ENCODE measurements at regions not wholly inside any gene's neighbourhood (a gene's known extent, or its start where the extent isn't known, plus 50 kb on each side); places are given as distances from the start of the nearest gene placed in this dataset.
"Not testable (repeated sequence)": the region's sequence is repeated elsewhere in the genome, so short reads cannot be mapped to it uniquely, and the experiment has no call there.

GRCh38 chr7:69388452-69389137 is 209.7 kb upstream of the AUTS2 start:
- Histone ChIP-seq H3K27me3 (no peaks in the 10 kb centered on the region), H3K9me3 (no peaks in the 10 kb centered on the region), H3K27ac (no peak overlapping the region), H3K36me3 (no peaks in the 10 kb centered on the region), H3K4me1 (no peaks in the 10 kb centered on the region), H3K4me3 (no peak overlapping the region)
- ATAC-seq (no peak), DNase-seq (no peak)
- intact Hi-C loops (cut with DNase I): no loop called here
- TF ChIP-seq CTCF (IDR thresholded peaks at IDR 0.05) (no peak), POLR2A (IDR thresholded peaks at IDR 0.05) (no peak)
- WGBS (ENCODE audit: insufficient coverage, low coverage, low lambda C conversion rate, missing lambda C conversion rate): 88% methylated on average over 8 of the region's 8 CpGs

DNA sequence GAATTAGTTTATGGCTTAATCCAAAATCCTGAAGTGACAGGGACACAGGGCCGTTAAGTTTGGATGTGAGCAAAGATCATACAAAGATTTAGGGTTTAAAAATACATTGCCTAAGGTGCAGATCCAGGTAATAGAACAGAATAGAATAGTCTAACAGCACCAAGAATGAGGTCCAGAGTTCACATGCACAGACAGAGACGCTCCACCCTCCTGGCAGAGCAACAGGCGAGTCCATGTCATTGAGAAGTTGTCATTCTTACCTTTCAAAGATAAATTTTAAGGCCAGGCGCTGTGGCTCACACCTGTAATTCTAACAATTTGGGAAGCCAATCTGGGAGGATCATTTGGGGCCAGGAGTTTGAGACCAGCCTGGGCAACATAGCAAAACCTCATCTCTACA is 209.1 kb upstream of the AUTS2 start:
- intact Hi-C loops (cut with DNase I): no loop called here
- WGBS (ENCODE audit: insufficient coverage, low coverage, low lambda C conversion rate, missing lambda C conversion rate): 23% methylated on average over 4 of the region's 4 CpGs

DNA sequence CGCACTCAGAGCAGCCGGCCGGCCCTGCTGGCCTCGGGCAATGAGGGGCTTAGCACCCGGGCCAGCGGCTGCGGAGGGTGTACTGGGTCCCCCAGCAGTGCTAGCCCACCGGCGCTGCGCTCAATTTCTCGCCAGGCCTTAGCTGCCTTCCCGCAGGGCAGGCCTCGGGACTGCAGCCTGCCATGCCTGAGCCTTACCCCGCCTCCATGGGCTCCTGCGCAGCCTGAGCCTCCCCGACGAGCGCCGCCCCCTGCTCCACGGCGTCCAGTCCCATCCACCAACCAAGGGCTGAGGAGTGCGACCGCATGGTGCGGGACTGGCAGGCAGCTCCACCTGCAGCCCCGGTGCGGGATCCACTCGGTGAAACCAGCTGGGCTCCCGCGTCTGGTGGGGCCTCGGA is 204.4 kb upstream of the AUTS2 start:
- WGBS (ENCODE audit: insufficient coverage, low coverage, low lambda C conversion rate, missing lambda C conversion rate): no CpG with 5 or more reads among the region's 30 CpGs
- H3K36me3 ChIP-seq; H3K4me1 ChIP-seq; ATAC-seq; H3K27ac ChIP-seq; H3K27me3 ChIP-seq; H3K9me3 ChIP-seq; intact Hi-C loops (cut with DNase I); H3K4me3 ChIP-seq; DNase-seq: not testable (repeated sequence)

More for the DNA sequence above, 209.1 kb upstream of the AUTS2 start:
- Histone ChIP-seq H3K4me3 (no peak overlapping the region), H3K27me3 (no peaks in the 10 kb centered on the region), H3K9me3 (no peaks in the 10 kb centered on the region), H3K27ac (no peak overlapping the region), H3K4me1 (no peaks in the 10 kb centered on the region), H3K36me3 (no peaks in the 10 kb centered on the region)
- ATAC-seq (peak; percentile 61 to 88 (median 80)), DNase-seq (peak in 1 of 3 donors; percentile 54)
- TF ChIP-seq POLR2A (IDR thresholded peaks at IDR 0.05): no peak
- no peak for TF ChIP-seq CTCF (IDR thresholded peaks at IDR 0.05)

DNA sequence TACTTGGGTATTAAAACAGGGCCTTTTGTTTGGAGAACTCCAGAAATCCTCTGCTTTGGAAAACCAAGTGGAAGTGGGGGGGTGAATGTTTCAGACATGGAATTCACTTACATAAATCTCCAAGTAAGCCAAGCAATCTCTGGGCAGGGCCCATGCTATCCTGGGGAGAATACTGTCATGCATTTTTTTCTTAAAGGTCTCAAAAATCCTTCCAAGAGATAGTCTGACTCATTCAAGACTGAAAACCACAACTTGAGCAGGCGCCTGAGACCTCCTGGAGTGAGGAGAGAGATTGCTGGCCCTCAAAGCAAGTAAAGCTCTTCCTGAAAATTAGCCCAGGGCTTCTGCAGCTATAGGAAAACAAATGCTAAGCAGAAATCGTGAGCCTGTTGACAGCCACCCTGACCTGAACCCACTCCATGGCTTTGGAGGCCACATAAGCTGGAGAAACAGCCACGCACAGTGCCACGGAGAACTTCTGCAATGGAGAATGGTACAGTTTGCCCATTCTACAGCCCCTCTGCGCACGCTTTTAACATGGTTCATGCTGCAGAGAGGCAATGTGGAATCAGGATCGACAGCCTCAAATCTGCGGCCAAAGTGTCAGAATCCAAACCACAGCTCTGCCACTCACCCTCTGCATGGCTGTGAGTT is 203.1 kb upstream of the AUTS2 start:
- no peaks in the 10 kb centered on the region for H3K9me3 ChIP-seq
- 78% methylated on average over 1 of the region's 8 CpGs for WGBS (ENCODE audit: insufficient coverage, low coverage, low lambda C conversion rate, missing lambda C conversion rate)
- ATAC-seq: no peak
- H3K4me3 ChIP-seq: no peak overlapping the region
- no peak overlapping the region for H3K27ac ChIP-seq
- DNase-seq: no peak
- H3K27me3 ChIP-seq: no peaks in the 10 kb centered on the region
- TF ChIP-seq POLR2A (IDR thresholded peaks at IDR 0.05): no peak
- no peak for TF ChIP-seq CTCF (IDR thresholded peaks at IDR 0.05)
- intact Hi-C loops (cut with DNase I): no loop called here
- no peaks in the 10 kb centered on the region for H3K36me3 ChIP-seq
- no peaks in the 10 kb centered on the region for H3K4me1 ChIP-seq

- TF ChIP-seq CTCF (IDR thresholded peaks at IDR 0.05) (no peak), POLR2A (IDR thresholded peaks at IDR 0.05) (no peak)
- H3K27me3 ChIP-seq: no peaks in the 10 kb centered on the region
- no peak overlapping the region for H3K4me3 ChIP-seq
- H3K9me3 ChIP-seq: no peaks in the 10 kb centered on the region
- no peak for ATAC-seq
- no peaks in the 10 kb centered on the region for H3K36me3 ChIP-seq
- no peaks in the 10 kb centered on the region for H3K4me1 ChIP-seq
- DNase-seq: no peak
- H3K27ac ChIP-seq: no peak overlapping the region
- WGBS (ENCODE audit: insufficient coverage, low coverage, low lambda C conversion rate, missing lambda C conversion rate): 90% methylated on average over 2 of the region's 4 CpGs
- intact Hi-C loops (cut with DNase I): no loop called here
Measured at GRCh38 chr7:69398986-69399385, 199.3 kb upstream of the AUTS2 start.
